NCI-H2227 treated with DMSO at 0.1 percent for 48 hours (cell line): ENCODE measurements at regions not wholly inside any gene's neighbourhood (a gene's known extent, or its start where the extent isn't known, plus 50 kb on each side); places are given as distances from the start of the nearest gene placed in this dataset.

Experiments used
- DNase-seq: peaks from one replicate; lab custom pipeline; 2025; lab: John Stamatoyannopoulos, UW

GRCh38 chr22:48171271-48171691 lies 1408.8 kb downstream of the TBC1D22A start:
- no peak for DNase-seq

GRCh38 chr22:48169227-48169626 lies 1406.8 kb downstream of the TBC1D22A start:
- DNase-seq, result no peak

- DNase-seq, result no peak
Measured at GRCh38 chr22:48167238-48167637, 1404.8 kb downstream of the TBC1D22A start.

GRCh38 chr22:48161298-48161697 lies 1398.8 kb downstream of the TBC1D22A start:
- no peak for DNase-seq

GRCh38 chr22:48157676-48158075 lies 1395.2 kb downstream of the TBC1D22A start:
- DNase-seq, result no peak

GRCh38 chr22:48156603-48157355 lies 1394.3 kb downstream of the TBC1D22A start:
- DNase-seq, result no peak

- no peak for DNase-seq
Measured at GRCh38 chr22:48155446-48155845, 1393.0 kb downstream of the TBC1D22A start.

GRCh38 chr22:48154943-48155240 lies 1392.4 kb downstream of the TBC1D22A start:
- DNase-seq, result no peak

- no peak for DNase-seq
Measured at GRCh38 chr22:48154169-48154942, 1391.9 kb downstream of the TBC1D22A start.

- DNase-seq, result no peak
Measured at GRCh38 chr22:48153726-48154125, 1391.3 kb downstream of the TBC1D22A start.

- no peak for DNase-seq
Measured at GRCh38 chr22:48152916-48153315, 1390.5 kb downstream of the TBC1D22A start.

- DNase-seq, result no peak
Measured at GRCh38 chr22:48152164-48152775, 1389.8 kb downstream of the TBC1D22A start.

GRCh38 chr22:48151641-48152040 lies 1389.2 kb downstream of the TBC1D22A start:
- no peak for DNase-seq

- no peak for DNase-seq
Measured at GRCh38 chr22:48147831-48148230, 1385.4 kb downstream of the TBC1D22A start.

GRCh38 chr22:48147404-48147803 lies 1385.0 kb downstream of the TBC1D22A start:
- no peak for DNase-seq

- DNase-seq, result no peak
Measured at GRCh38 chr22:48146426-48146825, 1384.0 kb downstream of the TBC1D22A start.

- no peak for DNase-seq
Measured at GRCh38 chr22:48145738-48146137, 1383.3 kb downstream of the TBC1D22A start.

- no peak for DNase-seq
Measured at GRCh38 chr22:48144318-48144717, 1381.9 kb downstream of the TBC1D22A start.

GRCh38 chr22:48143856-48144255 lies 1381.4 kb downstream of the TBC1D22A start:
- DNase-seq, result no peak

- DNase-seq, result no peak
Measured at GRCh38 chr22:48142388-48142787, 1379.9 kb downstream of the TBC1D22A start.

- no peak for DNase-seq
Measured at GRCh38 chr22:48141301-48141700, 1378.9 kb downstream of the TBC1D22A start.

GRCh38 chr22:48140261-48140813 lies 1377.9 kb downstream of the TBC1D22A start:
- DNase-seq, result no peak

- DNase-seq, result no peak
Measured at GRCh38 chr22:48139776-48140175, 1377.3 kb downstream of the TBC1D22A start.
